ENCODE measurements at regions not wholly inside any gene's neighbourhood (a gene's known extent, or its start where the extent isn't known, plus 50 kb on each side); places are given as distances from the start of the nearest gene placed in this dataset.

DNA sequence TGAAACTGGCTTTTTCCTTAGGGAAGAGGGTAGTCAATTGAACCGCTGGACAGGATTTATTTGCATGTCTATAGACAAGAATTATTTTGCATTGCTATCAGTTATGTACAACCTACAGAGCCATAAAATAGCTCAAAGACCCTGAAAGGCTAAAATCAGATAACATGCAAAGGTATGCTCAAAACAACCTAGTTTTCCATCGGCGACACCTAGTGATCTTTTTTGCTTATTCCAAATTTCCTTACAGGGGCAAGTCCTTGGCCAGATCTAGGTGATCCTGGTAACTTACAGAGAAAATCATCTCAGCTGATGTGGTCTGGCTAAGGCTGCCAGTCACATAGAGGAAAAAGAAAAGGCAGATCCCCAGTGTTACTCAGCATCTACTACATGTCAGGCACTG, 141.2 kb upstream of the RPL38 start:
- DNase-seq, result no peak

DNA sequence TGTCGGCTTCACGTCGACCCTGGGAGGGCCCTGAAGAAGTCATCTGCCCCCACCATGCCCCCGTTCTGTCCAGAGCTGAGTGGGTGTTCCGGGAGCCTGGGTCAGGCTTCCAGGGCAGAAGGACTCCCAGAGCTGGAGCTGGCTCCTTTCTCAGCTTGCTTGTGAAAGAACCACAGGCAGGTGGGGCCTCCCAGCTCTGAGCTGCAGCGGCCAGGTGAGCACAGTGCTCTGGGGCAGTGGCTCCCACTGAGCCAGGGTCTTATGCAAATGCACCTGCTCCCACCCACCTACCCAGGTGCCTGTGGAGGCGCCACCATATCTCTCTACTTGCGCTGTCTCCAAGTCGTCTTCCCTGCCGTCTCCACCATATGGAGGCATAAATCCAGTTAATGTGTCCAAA, 140.0 kb upstream of the RPL38 start:
- no peak for DNase-seq

DNA sequence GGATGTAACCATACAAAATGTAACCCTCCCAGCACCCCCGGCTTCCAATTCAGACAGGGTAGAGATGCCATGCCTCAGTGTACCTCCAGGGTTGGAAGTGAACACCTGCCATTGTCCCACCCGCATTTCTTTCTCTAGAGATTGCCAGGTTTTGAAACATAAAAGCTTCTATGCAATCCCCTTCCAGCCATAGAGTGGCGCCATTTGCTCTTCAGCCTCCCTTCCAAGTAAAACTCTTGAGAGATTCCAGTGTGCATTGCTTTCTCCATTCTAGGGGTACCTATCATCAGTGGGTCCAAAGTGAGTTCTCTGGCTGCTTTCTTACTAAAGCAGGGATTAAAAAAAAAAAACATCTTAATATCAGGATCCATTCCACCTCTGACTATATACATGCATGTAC, 133.1 kb upstream of the RPL38 start:
- no peak for DNase-seq

DNA sequence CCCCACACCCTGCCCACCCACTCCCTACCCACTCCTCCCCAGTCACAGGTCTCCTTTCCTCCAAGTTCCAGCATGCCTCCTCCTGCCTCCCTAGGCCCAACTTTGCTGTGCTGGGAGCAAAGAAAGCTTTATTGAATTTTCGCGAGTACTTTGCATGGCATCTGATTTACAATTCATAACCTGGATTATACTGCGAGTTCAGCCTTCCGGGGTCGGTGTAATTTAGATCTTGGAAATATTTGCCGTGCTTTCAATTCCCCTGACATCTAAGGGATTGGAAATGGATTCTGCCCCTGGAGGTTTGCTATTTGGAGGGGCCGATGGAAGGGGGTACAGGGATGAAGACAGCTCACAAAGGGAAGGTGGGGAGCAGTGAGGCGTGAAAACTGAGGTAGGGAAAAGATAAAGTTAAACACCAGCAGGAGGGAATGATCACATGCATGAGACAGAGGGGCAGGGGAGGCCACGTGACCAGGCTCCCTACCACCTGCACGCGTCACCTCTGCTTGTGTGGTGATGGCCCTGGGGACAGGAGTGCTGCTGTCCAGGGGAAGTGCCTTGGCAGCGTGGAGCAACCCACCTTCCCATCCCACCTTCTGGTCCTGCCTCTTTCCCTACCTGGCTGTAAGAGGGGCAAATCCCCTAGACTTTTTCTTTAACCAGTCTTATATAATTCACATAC, 132.3 kb upstream of the RPL38 start:
- no peak for DNase-seq

DNA sequence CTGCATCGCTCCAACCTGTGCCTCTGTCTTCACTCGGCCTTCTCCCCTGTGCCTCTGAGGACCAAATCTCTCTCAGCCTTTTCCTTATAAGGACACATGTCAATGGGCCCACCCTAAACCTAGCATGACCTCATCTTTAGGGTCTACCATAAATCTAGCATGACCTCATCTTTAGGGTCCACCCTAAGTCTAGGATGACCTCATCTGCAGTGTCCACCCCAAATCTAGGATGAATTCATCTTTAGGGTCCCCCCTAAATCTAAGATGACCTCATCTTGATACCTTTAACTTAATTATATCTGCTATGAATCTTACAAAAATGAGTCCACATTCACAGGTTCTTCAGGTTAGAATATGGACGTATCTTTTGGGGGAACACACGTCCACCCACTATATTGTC, 131.1 kb upstream of the RPL38 start:
- DNase-seq, result no peak

DNA sequence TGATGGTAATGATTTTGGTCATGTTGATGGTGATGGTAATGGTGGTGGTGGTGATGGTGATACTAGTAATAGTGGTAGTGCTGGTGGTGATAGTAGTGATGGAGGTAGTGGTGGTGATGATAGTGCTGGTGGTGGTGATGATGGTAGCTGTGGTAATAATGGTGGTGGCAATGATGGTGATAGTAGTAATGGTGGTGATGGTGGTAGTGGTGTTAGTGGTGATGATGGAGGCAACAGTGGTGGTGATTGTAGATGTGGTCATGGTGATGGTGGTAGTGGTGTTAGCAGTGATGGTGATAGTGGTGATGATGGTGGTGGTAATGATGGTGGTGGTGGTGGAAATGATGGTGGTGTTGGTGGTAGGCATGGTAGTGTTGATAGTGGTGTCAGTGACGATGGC, 127.0 kb upstream of the RPL38 start:
- DNase-seq, result no peak

DNA sequence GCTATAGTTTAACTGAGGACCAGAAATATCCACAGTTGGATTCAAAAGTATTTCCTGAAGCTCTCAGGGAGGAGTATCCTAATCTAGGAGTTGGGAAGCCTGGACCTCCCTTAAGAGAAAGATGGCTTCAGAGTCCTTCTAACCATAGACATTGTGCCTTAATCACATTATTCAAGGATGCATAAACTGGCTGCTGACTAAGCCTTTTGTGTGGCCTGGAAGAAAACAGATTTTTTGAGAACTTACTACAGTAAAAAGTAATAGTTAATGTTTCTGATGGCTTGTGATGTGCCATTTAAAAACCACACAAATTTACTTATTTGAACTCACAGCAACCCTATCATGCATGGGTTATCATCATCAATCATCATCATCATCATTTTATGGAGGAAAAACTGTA, 126.2 kb upstream of the RPL38 start:
- no peak for DNase-seq

DNA sequence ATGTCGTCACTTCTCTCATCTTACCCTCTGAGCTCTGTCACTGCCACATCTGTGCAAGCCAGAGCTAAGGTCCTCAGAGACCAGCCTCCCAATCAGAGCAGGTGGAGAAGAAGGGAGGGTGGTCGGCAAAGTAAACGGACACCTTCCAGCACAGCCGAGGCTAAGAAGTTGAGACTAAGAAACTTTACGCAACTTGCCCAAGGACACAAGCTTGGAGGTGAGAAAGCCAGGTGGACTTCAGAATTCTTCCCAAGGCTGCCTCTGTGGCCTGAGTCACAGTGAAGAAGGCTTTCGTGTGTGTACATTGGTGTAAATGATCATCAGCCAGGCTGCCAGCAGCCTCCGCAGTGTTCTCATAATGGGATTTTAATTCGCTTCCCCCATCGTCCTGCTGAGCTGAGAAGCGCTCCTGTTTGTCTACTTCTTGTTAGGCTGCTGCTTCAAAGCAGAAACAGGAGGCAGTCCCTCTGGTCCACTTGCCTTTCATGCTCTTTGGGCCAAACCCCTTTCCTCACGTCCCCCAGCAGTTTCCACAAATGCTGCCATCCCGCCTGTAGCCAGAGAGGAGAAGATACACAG, 125.0 kb upstream of the RPL38 start:
- DNase-seq, result no peak

DNA sequence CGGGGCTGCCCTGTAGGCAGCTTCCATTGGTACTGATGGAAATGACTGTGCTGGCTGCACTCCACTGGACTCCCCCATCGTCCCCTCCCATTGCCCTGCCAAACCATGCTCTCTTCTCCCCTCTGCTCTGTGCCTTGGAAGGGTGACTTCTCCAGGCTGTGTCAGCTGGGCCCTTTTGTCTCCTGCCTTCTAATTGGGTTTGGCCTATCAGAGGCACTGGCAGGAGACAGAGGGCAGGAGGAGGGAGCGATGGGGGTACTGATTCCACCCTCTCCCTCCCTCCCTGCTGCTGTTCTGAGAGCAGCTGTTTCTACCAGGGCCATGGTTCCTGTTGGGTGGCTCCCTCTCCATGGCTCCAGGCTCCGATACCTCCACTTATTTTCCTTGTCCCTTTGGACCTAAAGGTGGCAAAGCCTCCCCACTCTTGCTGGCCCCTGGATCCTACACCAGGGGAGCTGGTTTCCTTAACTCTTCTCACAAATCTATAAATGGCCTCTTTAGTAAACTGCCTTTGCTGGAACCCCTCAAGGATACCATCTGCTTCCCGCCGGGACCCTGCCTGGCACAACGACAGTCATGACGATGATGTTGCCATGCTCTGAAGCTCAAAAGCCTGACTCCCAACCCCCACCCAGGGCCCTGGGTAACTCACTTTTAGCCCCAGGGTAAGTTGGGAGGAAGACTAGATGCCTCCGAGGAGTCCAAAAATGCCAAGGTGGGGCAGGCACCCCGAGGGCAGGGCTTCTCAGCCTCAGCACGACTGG, 123.8 kb upstream of the RPL38 start:
- DNase-seq, result no peak

DNA sequence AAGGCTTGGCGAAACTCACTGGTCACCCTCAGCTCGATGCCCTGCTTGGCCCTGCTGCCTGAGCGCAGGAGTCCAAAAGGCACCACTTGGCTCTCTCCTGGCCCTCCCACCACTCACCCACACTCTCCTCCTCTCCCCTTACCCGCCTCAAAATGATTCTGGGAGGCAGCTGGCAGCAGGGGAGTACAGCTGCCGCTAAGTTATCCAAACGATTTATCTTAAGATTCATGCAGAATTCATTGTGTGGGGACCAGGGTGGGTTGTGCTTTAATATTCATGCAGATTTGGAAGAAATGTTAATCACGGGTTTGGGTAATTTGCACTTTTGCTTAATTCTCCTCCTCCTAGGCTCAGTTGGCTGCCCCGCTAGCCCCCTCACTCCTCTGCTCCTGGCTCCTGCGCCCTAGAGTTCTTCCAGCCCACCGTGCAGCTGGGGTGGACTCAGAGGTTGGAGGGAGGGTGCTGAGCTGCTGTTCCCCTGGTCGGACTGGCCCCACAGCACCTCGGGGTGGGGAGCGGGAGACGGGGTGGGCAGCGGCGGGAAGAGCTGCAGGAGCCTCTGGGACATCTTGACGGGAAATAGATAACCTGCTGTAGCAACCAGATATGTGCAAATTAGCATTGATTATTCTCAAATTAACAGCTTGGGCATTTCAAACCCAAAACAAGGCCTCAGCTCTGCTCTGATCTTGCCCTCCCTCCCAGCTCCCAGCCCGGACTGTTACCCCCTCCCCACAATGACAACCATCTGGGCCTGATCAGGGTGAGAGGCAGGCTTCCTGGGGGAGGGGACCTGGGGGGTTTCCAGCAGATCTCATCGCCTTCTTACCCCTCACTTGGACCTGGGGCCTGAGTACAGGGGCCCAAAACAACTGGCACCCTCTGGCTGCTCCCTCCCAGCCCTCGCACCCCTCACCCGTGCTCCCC, 122.6 kb upstream of the RPL38 start:
- no peak for DNase-seq

DNA sequence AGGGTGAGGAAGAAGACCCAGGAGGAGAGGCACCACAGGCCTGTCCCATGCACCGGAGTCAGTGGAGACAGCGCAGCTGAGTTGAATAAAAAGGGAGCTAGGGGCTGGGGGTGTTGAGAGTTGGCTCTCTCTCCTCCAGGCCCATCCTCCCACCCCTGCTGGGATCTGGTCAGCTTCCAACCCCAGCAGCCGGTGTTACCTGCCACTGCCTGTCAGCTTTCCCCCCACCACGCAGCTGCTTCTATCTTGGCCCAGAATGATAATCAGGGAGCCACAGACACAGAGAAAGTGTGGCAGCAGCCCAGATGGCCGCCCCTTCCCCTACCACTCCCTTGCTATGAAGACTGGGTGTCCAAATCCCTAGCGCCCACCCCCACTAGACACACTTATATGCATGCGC, 120.6 kb upstream of the RPL38 start:
- DNase-seq, result no peak

DNA sequence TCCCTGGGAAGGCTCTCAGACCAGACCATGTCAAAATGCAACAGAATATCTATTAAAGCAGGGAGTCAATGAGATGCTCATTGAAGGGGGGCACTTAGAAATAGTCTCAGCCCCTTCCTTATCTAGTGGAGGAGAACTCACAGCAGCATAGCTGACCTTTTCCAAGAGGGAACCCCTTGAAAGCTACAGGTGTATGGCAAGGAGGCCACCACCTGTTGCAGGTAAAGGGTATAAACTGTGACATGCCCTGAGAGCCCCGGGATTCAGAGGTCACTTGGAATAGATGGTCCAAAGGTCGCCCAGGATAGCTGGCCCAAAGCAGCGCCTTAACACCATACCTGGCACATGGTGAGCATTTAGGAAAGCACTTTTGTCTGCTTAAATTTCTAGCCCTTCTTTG, 120.2 kb upstream of the RPL38 start:
- no peak for DNase-seq

DNA sequence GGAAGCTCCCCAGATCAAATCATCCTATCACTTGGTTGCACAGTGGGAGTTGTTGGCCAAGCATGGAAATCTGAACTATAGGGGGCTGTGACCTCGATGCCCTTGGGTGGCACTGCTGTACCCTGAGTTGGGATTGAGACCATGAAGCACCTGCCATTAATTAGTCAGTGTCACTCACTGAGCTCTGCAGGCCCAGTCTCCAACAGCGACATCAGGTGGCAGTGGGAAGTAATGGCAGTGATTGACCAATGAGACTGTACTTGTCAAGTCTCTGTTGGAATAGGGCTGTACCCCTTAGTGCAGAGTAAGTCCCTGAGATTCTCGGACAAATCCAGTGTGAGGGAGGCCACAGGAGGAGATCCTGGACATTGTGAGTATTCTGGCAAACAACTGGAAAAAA, 118.0 kb upstream of the RPL38 start:
- no peak for DNase-seq

DNA sequence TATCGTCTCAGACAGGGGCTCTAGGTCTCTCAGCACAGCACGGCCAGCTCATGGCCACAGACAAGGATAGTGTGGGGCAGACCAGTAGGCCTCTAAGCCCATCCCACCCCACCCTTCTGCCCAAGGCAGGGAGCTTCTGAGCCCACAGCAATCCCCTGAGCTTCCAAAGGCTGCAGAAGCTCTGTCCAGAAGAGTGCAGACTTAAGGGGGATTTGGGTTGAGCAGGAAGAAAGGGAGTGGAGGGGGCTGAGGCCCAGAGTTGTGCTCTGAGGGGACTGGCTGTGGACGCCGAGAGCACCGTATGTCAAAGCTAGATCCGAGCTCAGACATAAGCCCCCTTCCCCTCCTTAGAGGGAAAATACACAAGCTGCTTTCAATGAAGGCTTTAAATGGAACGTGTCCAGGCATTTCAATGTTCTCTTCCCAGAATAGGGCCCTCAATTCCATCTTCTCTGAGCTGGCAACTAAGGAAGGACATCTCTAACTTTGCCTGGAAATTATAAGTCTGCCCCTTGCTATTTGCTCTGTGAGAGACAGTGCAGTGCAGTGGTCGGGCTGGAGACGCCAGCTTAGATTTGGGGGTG, 116.4 kb upstream of the RPL38 start:
- no peak for DNase-seq

DNA sequence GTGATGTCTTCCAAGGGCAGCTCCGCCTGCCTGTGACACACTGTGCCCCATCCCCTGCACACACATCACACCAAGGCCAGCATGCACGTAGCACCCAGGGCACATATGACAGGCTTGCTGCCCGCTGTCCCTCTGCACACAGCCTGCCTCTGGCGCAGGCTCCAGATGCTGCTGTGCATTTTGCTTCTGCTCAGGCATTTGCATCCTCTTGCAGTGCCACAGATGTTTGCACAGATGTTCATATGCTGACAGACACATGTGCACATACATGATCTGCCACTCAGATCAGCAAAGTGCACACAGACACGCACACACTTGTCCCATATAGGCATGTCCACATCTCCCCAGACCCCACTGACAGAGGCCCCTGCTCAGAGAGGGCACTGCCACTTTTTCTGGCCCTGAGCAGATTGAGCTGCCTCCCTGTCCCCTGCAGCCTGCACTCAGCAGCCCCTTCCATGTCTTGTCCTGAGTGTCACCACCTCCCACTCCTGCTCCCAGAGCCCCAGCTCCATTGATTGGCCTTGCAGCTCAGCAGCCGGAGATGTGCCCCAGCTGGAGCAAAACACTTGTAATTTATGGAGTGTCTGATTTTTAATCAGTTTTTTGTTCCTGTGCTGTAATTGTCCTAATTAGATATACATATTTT, 115.1 kb upstream of the RPL38 start:
- DNase-seq, result no peak

DNA sequence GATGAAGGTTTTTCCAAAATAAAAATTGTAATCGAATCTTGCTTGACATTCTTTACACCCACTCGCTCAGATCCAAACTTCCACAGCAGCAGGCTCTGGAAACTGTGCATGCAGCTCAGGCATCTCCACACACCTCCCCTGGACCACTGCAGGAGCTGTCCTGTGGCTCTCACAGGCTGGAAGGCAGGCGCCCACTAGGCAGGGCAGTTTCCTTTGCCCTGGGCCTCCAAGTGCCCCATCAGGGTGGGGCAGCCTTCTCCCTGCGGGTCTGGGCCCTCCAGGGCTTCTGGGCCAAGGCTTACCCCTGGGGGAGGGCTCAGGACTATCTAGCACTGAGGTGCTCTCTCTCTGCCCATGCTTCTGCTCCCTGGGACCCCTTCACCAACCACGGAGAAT, 114.5 kb upstream of the RPL38 start:
- no peak for DNase-seq

DNA sequence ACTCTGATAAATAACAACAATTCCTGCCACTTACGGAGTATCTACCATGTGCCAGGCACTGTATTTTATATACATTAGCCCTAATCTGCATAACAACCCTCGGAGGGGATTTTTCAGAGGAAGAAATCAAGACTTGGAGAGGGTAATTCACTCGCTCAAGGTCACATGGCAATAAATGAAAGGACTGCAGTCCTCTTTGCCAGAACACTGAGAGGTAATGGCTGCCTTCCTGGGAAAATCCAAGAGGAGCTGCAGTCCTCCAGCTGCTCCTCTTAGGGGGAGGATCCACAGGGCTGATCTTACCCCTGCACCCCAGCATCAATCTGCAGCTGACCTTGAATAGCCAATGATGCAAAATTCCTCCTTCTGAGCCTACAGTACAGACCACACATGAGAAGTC, 114.1 kb upstream of the RPL38 start:
- DNase-seq, result no peak

DNA sequence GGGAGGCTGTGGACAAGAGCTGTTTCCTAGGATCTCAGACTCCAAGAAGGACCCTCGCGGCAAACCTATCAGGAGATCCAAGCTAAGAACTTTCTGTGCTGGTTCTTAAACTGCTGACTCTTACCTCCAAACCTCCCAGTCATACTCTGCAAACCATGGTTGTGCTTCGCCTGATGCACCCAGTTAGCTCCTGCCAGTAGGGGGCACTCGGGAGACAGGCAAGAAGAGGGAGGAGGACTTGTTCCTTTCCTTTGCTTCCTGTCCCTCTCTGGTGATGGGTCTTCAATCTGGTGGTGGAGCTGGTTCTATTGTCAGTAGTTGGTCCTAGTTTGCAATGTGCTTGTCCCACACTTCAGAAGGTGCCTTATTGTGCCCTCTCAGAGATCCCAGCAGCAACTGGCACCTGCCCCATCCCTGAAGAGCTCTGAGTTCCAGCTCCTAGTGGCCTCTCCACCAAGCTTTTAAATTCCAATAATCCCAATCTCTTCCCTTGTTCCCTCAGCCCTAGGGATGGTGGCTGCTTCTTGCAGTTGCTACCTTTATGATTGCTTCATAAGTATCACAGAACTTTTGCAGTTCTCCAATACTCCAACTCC, 113.5 kb upstream of the RPL38 start:
- DNase-seq, result no peak

DNA sequence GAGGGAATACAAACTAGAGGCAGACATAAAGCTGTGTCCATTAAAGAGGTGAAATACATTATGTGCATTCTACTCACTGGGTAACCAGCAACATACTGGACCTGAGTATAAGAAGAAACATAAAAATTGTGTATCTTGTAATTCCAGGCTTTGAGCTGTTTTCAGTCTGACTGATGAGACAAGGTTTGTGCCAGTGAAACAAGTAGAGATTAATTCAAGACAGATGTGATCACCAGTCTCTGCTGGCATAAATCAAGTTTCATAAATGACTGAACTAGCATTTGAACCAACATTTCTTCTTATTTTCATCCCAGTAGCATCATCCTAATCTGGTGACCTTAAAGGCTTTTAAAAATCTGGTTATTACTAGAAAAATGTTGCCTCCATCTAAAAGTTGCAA, 108.8 kb upstream of the RPL38 start:
- DNase-seq, result no peak

DNA sequence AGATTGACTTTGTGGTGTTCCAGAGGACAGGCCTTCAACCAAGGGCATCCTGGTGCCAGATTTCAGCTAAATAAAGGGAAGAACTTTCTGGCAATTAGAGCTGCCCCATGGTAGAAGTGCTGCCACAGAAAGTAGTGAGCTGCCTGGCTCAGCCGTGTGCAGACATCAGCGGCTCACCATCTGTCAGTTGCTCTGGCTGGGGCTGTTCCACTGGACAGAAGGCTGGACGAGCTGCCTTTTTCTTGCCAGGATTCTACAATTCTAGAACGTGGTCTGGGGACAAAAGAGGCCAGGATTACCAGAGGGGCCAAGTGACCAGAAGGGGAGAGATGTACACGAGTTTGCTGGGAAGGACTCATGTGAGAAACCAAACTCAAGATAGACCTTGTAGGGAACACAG, 107.0 kb upstream of the RPL38 start:
- no peak for DNase-seq

DNA sequence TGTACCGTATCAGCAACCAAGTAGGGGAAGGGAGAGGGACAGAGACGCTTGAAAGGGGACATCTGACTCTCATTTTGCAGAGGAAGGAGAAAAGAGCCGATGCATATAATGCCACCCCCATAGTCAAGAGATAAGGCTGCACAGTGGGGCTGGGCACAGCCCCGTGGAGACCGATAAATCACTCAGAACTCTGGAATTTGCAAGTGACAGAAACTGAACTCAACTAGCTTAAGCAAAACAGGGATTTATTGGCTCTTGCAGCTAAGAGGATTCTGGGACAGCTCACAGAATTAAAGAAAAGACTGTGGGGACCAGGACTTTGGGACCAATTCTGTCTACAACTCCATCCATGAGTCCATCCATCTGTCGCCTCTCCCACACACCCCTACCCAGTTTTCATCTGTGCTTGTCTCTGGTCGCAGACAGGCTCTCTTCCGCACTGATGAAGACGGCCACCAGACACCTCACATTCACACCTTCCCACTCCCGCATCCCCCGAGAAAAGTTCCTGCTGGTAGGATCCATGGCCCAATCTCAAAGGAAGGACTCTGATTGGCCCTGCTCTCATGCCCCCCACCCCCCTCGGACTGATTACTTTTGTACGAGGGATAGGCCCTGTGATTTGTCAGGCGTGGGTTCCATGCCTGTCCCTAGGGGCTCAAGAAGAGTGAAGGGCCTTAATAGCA, 105.9 kb upstream of the RPL38 start:
- no peak for DNase-seq

Data from central memory CD4-positive, alpha-beta T cell (primary cell).